DOHH2 (cell line): ENCODE measurements at regions not wholly inside any gene's neighbourhood (a gene's known extent, or its start where the extent isn't known, plus 50 kb on each side); places are given as distances from the start of the nearest gene placed in this dataset.

ENCODE experiments used
- H3F3A ChIP-seq: fragments of 200-600 bp; sonication (generic), shearing (Covaris generic); 2 replicates; pipeline ENCODE4 v1.6.0; 2016; ENCODE audit warnings: antibody characterized with exemption, mild to moderate bottlenecking; ENCODE audit not compliant: control insufficient read depth, insufficient read depth
- H3K27ac ChIP-seq: fragments of 200-600 bp; sonication (generic); 2 replicates; pipeline ENCODE4 v1.5.1; 2014; ENCODE audit warnings: low read depth, mild to moderate bottlenecking, low read length, moderate library complexity
- H3K27me3 ChIP-seq: fragments of 200-600 bp; sonication (generic); 2 replicates; pipeline ENCODE4 v1.6.1; 2014; ENCODE audit warnings: mild to moderate bottlenecking, low read length, mixed read lengths; ENCODE audit not compliant: control insufficient read depth
- H3K36me3 ChIP-seq: fragments of 200-600 bp; sonication (generic); 2 replicates; pipeline ENCODE4 v1.6.1; 2014; ENCODE audit warnings: mild to moderate bottlenecking, low read length, moderate library complexity, mixed read lengths; ENCODE audit not compliant: control insufficient read depth
- H3K4me1 ChIP-seq: fragments of 200-600 bp; sonication (generic); 2 replicates; pipeline ENCODE4 v1.6.1; 2014; ENCODE audit warnings: mild to moderate bottlenecking, low read length, mixed read lengths; ENCODE audit not compliant: control insufficient read depth
- H3K4me2 ChIP-seq: fragments of 200-600 bp; sonication (generic); 2 replicates; pipeline ENCODE4 v1.6.0; 2014; ENCODE audit warnings: mild to moderate bottlenecking, low read length, moderate library complexity
- H3K4me3 ChIP-seq: fragments of 200-600 bp; sonication (generic); 2 replicates; pipeline ENCODE4 v1.5.1; 2014; ENCODE audit warnings: mild to moderate bottlenecking, low read length, mixed read lengths
- H3K79me2 ChIP-seq: fragments of 200-600 bp; sonication (generic); 2 replicates; pipeline ENCODE4 v1.6.1; 2014; ENCODE audit warnings: mild to moderate bottlenecking, low read length, mixed read lengths; ENCODE audit not compliant: control insufficient read depth
- H3K9me2 ChIP-seq: fragments of 200-600 bp; sonication (generic); replicated peaks from 2 replicates; pipeline ENCODE4 v1.6.1; 2014; ENCODE audit warnings: mild to moderate bottlenecking, low read length, mixed read lengths; ENCODE audit not compliant: control insufficient read depth
- H3K9me3 ChIP-seq: fragments of 200-600 bp; sonication (generic); 2 replicates; pipeline ENCODE4 v1.6.1; 2014; ENCODE audit warnings: antibody characterized with exemption, low read length, mixed read lengths; ENCODE audit not compliant: control insufficient read depth, insufficient read depth
- H4K20me1 ChIP-seq: fragments of 200-600 bp; sonication (generic); 2 replicates; pipeline ENCODE4 v1.6.0; 2014; ENCODE audit warnings: low read depth, mild to moderate bottlenecking, antibody characterized with exemption, low read length, moderate library complexity; ENCODE audit not compliant: control insufficient read depth, insufficient read depth
- CTCF ChIP-seq: fragments of 200-600 bp; sonication (generic); IDR thresholded peaks from one replicate; pipeline ENCODE4 v1.5.1; 2014; ENCODE audit warnings: antibody characterized with exemption, mild to moderate bottlenecking, low read depth, low read length; ENCODE audit not compliant: poor library complexity, severe bottlenecking
- EZH2phosphoT487 ChIP-seq: fragments of 200-600 bp; sonication (generic); IDR thresholded peaks from 2 replicates; pipeline ENCODE4 v1.6.1; 2017; ENCODE audit warnings: borderline replicate concordance, mild to moderate bottlenecking, antibody characterized with exemption, low read length, moderate library complexity, mixed read lengths

- H3K9me3 ChIP-seq, result no peaks in the 10 kb centered on the region
- no peaks in the 10 kb centered on the region for H3K27me3 ChIP-seq
- no peak overlapping the region for H3K27ac ChIP-seq
- no peaks in the 10 kb centered on the region for H3K4me1 ChIP-seq
- no peak overlapping the region for H3K4me3 ChIP-seq
- no peaks in the 10 kb centered on the region for H3K79me2 ChIP-seq
- no peaks in the 10 kb centered on the region for H3K36me3 ChIP-seq
- H3F3A ChIP-seq, result no peaks in the 10 kb centered on the region
- no peaks in the 10 kb centered on the region for H3K9me2 ChIP-seq
- no peak overlapping the region for H3K4me2 ChIP-seq
- H4K20me1 ChIP-seq, result no peaks in the 10 kb centered on the region
- TF ChIP-seq CTCF, result no peak
- no peak for TF ChIP-seq EZH2phosphoT487
These were observed 557.5 kb upstream of the PTBP2 start for GRCh38 chr1:96164053-96164452.

- Histone ChIP-seq H3K4me3 (no peak overlapping the region), H3F3A (no peaks in the 10 kb centered on the region), H3K36me3 (no peaks in the 10 kb centered on the region), H3K9me2 (no peaks in the 10 kb centered on the region), H3K79me2 (no peaks in the 10 kb centered on the region), H3K27me3 (no peaks in the 10 kb centered on the region), H3K4me2 (no peak overlapping the region), H3K27ac (no peak overlapping the region), H3K4me1 (no peaks in the 10 kb centered on the region), H3K9me3 (no peaks in the 10 kb centered on the region), H4K20me1 (no peaks in the 10 kb centered on the region)
- TF ChIP-seq EZH2phosphoT487, result no peak
- TF ChIP-seq CTCF, result no peak
These were observed 543.5 kb upstream of the PTBP2 start for GRCh38 chr1:96178053-96178452.

- Histone ChIP-seq H3F3A (no peaks in the 10 kb centered on the region), H3K27ac (no peak overlapping the region), H3K9me2 (no peaks in the 10 kb centered on the region), H3K27me3 (no peaks in the 10 kb centered on the region), H3K9me3 (no peaks in the 10 kb centered on the region), H3K4me3 (no peak overlapping the region), H3K4me2 (no peak overlapping the region), H3K79me2 (no peaks in the 10 kb centered on the region), H3K36me3 (no peaks in the 10 kb centered on the region), H4K20me1 (no peaks in the 10 kb centered on the region), H3K4me1 (no peaks in the 10 kb centered on the region)
- TF ChIP-seq CTCF, result no peak
- TF ChIP-seq EZH2phosphoT487, result no peak
These were observed 538.1 kb upstream of the PTBP2 start for GRCh38 chr1:96183485-96183884.

- H3K79me2 ChIP-seq, result no peaks in the 10 kb centered on the region
- H3K36me3 ChIP-seq, result no peaks in the 10 kb centered on the region
- no peaks in the 10 kb centered on the region for H3F3A ChIP-seq
- no peak overlapping the region for H3K27ac ChIP-seq
- H3K4me1 ChIP-seq, result no peaks in the 10 kb centered on the region
- no peaks in the 10 kb centered on the region for H4K20me1 ChIP-seq
- TF ChIP-seq CTCF (no peak), EZH2phosphoT487 (no peak)
- no peak overlapping the region for H3K4me2 ChIP-seq
- H3K27me3 ChIP-seq, result no peaks in the 10 kb centered on the region
- no peaks in the 10 kb centered on the region for H3K9me3 ChIP-seq
- no peak overlapping the region for H3K4me3 ChIP-seq
- no peaks in the 10 kb centered on the region for H3K9me2 ChIP-seq
These were observed 537.7 kb upstream of the PTBP2 start for GRCh38 chr1:96183928-96184327.
